Mucosa of descending colon (tissue), 3 donors: ENCODE measurements at regions not wholly inside any gene's neighbourhood (a gene's known extent, or its start where the extent isn't known, plus 50 kb on each side); places are given as distances from the start of the nearest gene placed in this dataset.

ENCODE experiments used
- ATAC-seq: fragments of 200-7000 bp; cut with Tn5 transposase; one replicate; pipeline ENCODE4 v1.9.1; 2020; ENCODE audit warnings: mild to moderate bottlenecking, moderate library complexity
- DNase-seq, 3 donors: peaks; one replicate each; pipeline ENCODE4 v3.0.0-alpha.2; 2020
- H3K36me3 ChIP-seq: fragments of 200-600 bp; one replicate; pipeline ENCODE4 v1.8.0; 2021; ENCODE audit warnings: low read depth, mild to moderate bottlenecking
- H3K4me1 ChIP-seq: fragments of 200-600 bp; one replicate; pipeline ENCODE4 v1.8.0; 2021; ENCODE audit warnings: low read depth, mild to moderate bottlenecking
- H3K4me3 ChIP-seq: fragments of 200-600 bp; one replicate; pipeline ENCODE4 v1.8.0; 2021; ENCODE audit warnings: mild to moderate bottlenecking
- H3K9me3 ChIP-seq: fragments of 200-600 bp; one replicate; pipeline ENCODE4 v1.8.0; 2021; ENCODE audit warnings: mild to moderate bottlenecking
- CTCF ChIP-seq: fragments of 200-600 bp; IDR thresholded peaks from one replicate; pipeline ENCODE4 v1.8.0; 2022; ENCODE audit warnings: antibody characterized with exemption, mild to moderate bottlenecking
- intact Hi-C, 2 donors: fragments of 100-400 bp; cut with DNase I in 1 of 2; cut with micrococcal nuclease in 1 of 2; formaldehyde crosslinking; loops; one replicate each; pipeline versions ENCODE4 v1.11.0 to v1.11.1; 2022; cut with DNase I, micrococcal nuclease
- donor health status: DM: no; HTN: no; CAD: no; lungs with moderate emphysema.
- donor health status: DM: no; HTN: no; CAD: no.
- donor health status: DM: no; HTN: yes; CAD: no.

GRCh38 chrX:134148172-134148692 is 88.8 kb upstream of the CCDC160 start:
- Histone ChIP-seq H3K4me3 (no peak overlapping the region), H3K4me1 (no peaks in the 10 kb centered on the region), H3K36me3 (no peaks in the 10 kb centered on the region), H3K9me3 (no peaks in the 10 kb centered on the region)
- no peak for DNase-seq
- TF ChIP-seq CTCF, result no peak
- intact Hi-C loops, result no loop called here
- no peak for ATAC-seq

DNA sequence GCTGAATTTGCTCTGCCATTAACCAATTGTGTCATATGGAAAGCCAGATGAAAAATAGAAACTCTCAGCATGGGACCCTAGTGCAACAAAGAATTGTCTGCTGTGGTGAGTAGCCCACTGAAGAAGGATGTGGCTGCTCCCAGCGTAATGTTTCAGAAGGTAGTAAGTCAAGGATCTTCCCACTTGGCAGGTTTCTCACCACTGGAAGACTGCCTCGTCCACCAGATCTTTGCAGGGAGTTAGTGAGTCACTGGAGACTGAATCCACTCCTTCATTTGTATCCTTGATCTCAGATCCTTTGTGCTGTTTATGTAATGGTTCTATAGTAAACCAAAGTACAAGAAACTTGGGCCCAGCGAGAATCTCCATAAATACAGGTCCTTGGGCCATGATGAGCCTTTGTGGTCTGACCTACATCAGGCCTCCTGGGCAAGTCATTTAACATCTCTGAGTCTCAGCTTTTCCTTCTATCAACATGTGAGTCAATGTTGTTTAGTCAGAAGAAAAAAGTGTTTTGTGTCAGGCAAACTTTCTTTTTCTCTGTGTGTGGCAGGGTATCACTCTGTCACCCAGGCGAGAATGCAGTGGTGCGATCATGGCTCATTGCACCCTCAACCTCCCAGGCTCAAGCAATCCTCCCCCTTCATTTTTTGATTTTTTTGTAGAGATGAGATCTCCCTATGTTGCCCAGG is 78.0 kb upstream of the CCDC160 start:
- no peaks in the 10 kb centered on the region for H3K36me3 ChIP-seq
- no peak for TF ChIP-seq CTCF
- no peaks in the 10 kb centered on the region for H3K4me1 ChIP-seq
- ATAC-seq, result no peak
- H3K9me3 ChIP-seq, result no peaks in the 10 kb centered on the region
- no peak overlapping the region for H3K4me3 ChIP-seq
- intact Hi-C loops, result no loop called here
- no peak for DNase-seq

DNA sequence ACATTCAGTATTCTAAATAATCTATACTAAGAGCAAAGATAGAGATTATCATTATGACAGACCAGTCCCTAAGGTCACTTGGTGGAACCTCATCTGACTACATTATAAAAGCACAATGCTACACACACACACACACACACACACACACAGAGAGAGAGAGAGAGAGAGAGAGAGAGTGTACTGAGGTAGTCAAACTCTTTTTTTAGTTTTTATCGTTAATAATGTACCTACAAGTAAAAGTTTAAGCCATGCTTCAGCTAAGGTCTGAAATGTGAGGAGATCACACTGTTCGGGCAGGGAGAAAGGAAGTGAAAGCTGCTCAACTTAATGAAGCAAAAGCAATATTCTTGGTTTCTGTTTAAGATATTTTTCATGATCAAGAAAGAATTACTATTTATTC is 75.8 kb upstream of the CCDC160 start:
- intact Hi-C loops, result no loop called here
- TF ChIP-seq CTCF, result no peak
- no peaks in the 10 kb centered on the region for H3K36me3 ChIP-seq
- DNase-seq (no peak), ATAC-seq (no peak)
- no peak overlapping the region for H3K4me3 ChIP-seq
- no peaks in the 10 kb centered on the region for H3K4me1 ChIP-seq
- H3K9me3 ChIP-seq, result no peaks in the 10 kb centered on the region

DNA sequence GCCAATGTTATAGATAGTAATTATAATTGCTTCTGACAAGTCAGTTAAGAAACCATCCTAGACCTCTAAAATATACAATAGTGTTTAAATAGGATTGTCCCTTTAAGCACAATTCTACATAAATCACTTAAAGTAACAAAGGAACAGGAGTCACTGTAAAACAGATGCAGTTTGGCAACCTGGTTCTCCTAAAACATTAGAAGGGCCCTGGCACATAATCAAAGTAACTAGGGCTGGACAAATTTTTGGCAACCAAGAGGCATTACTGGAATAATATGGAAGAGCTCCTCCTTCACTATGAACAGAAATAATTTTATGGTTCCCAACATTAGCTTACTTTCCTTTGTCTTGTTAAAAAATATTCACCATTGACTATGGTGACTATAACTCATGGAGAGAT is 75.0 kb upstream of the CCDC160 start:
- no peak for DNase-seq

GRCh38 chrX:134163836-134164235 is 73.1 kb upstream of the CCDC160 start:
- Histone ChIP-seq H3K9me3 (no peaks in the 10 kb centered on the region), H3K4me3 (no peak overlapping the region), H3K4me1 (no peaks in the 10 kb centered on the region), H3K36me3 (no peaks in the 10 kb centered on the region)
- ATAC-seq, result no peak
- TF ChIP-seq CTCF, result no peak
- intact Hi-C loops, result no loop called here
- no peak for DNase-seq

More for the DNA sequence above, 75.0 kb upstream of the CCDC160 start:
- Histone ChIP-seq H3K4me1 (no peaks in the 10 kb centered on the region), H3K9me3 (no peaks in the 10 kb centered on the region), H3K4me3 (no peak overlapping the region), H3K36me3 (no peaks in the 10 kb centered on the region)
- ATAC-seq, result no peak
- no peak for TF ChIP-seq CTCF
- intact Hi-C loops, result no loop called here
